ENCODE measurements at regions not wholly inside any gene's neighbourhood (a gene's known extent, or its start where the extent isn't known, plus 50 kb on each side); places are given as distances from the start of the nearest gene placed in this dataset.

DNA sequence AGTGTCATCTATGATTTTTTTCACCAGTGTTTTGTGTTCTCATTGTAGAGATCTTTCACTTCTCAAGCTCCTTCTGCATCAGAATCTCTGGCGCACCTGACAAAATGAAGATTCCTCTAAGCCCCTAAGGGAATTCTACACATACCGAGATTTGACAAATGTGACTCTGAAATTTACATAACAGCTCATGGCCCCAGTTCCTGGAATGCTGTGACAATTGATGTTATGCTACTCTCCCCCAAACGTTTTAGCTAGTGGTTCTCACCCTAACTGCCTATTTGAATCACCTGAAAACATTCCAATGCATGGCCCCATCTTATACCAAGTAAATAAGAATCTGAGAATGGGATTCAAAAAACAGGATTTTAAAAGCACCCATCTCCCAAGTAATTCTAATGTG, 162.1 kb upstream of the FKBP1C start:
- TF ChIP-seq EZH2 (IDR thresholded peaks at IDR 0.05; ENCODE audit: borderline replicate concordance, low read length) = no peak
- TF ChIP-seq, protein P1, sequence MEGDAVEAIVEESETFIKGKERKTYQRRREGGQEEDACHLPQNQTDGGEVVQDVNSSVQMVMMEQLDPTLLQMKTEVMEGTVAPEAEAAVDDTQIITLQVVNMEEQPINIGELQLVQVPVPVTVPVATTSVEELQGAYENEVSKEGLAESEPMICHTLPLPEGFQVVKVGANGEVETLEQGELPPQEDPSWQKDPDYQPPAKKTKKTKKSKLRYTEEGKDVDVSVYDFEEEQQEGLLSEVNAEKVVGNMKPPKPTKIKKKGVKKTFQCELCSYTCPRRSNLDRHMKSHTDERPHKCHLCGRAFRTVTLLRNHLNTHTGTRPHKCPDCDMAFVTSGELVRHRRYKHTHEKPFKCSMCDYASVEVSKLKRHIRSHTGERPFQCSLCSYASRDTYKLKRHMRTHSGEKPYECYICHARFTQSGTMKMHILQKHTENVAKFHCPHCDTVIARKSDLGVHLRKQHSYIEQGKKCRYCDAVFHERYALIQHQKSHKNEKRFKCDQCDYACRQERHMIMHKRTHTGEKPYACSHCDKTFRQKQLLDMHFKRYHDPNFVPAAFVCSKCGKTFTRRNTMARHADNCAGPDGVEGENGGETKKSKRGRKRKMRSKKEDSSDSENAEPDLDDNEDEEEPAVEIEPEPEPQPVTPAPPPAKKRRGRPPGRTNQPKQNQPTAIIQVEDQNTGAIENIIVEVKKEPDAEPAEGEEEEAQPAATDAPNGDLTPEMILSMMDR (IDR thresholded peaks at IDR 0.05; ENCODE audit: low read length) = no peak
